ENCODE measurements at regions not wholly inside any gene's neighbourhood (a gene's known extent, or its start where the extent isn't known, plus 50 kb on each side); places are given as distances from the start of the nearest gene placed in this dataset.

GRCh38 chr4:1463088-1463926 lies 57.1 kb upstream of the NKX1-1 start:
- TF ChIP-seq POLR2A (IDR thresholded peaks at IDR 0.05; ENCODE audit: low read depth, low read length) (no peak), POLR2AphosphoS5 (IDR thresholded peaks at IDR 0.05; ENCODE audit: low read depth, low read length) (no peak), TAF1 (IDR thresholded peaks at IDR 0.05; ENCODE audit: low read depth, low read length) (no peak)

Data from GM12891 (cell line).